ENCODE measurements at regions not wholly inside any gene's neighbourhood (a gene's known extent, or its start where the extent isn't known, plus 50 kb on each side); places are given as distances from the start of the nearest gene placed in this dataset.

- Histone ChIP-seq H2BK120ac (ENCODE audit: low read depth, low read length) (no peak overlapping the region), H3K18ac (ENCODE audit: low read depth, low read length) (no peak overlapping the region), H4K20me1 (ENCODE audit: insufficient read depth, low read length) (no peaks in the 10 kb centered on the region), H2BK15ac (ENCODE audit: low read depth, low read length) (no peak overlapping the region), H2BK5ac (ENCODE audit: low read depth, low read length, poor library complexity, severe bottlenecking) (no peak overlapping the region), H3K36me3 (ENCODE audit: control insufficient read depth, insufficient read depth, low read length) (no peaks in the 10 kb centered on the region), H3K23ac (ENCODE audit: low read depth, low read length) (no peak overlapping the region), H3K4ac (ENCODE audit: low read depth, low read length) (no peak overlapping the region), H3K27ac (ENCODE audit: insufficient read depth, low read length) (no peak overlapping the region), H3K9ac (ENCODE audit: low read depth, low read length) (no peak overlapping the region), H4K8ac (ENCODE audit: low read depth in 2 of 2, low read length in 2 of 2) (no peak overlapping the region), H3K14ac (replicated peaks; ENCODE audit: low read depth, low read length) (no peak overlapping the region), H2BK20ac (ENCODE audit: low read depth, low read length) (no peak overlapping the region), H2AFZ (replicated peaks; ENCODE audit: low read length, poor library complexity) (no peak overlapping the region), H3K9me3 (ENCODE audit: control insufficient read depth, insufficient read depth, low read length) (peaks cover 11% of the 10 kb centered on the region), H4K91ac (ENCODE audit: insufficient read depth, low read depth, low read length) (no peak overlapping the region), H3K27me3 (ENCODE audit: control insufficient read depth, insufficient read depth, low read length) (no peaks in the 10 kb centered on the region), H3K4me2 (ENCODE audit: low read depth, low read length) (no peak overlapping the region), H3K79me1 (ENCODE audit: low read depth in 1 of 2, low read length in 2 of 2) (no peaks in the 10 kb centered on the region), H3K9me1 (ENCODE audit: insufficient read depth, low read length) (no peaks in the 10 kb centered on the region), H2AK5ac (ENCODE audit: low read depth, low read length) (no peak overlapping the region), H4K5ac (ENCODE audit: low read depth, low read length) (no peak overlapping the region), H3K56ac (ENCODE audit: extremely low read depth, insufficient read depth, low read length) (no peak overlapping the region), H3K4me1 (ENCODE audit: control insufficient read depth, insufficient read depth, low read length) (no peaks in the 10 kb centered on the region), H2AK9ac (replicated peaks; ENCODE audit: low read depth, low read length, poor library complexity) (no peak overlapping the region), H3K4me3 (ENCODE audit: insufficient read depth, low read depth, low read length) (no peak overlapping the region)
- no CpG with 5 or more reads among the region's 2 CpGs for WGBS, 2 experiments (ENCODE audit: extremely low coverage in 2 of 2, insufficient read length in 1 of 2)
- no peak for TF ChIP-seq FOS (IDR thresholded peaks at IDR 0.05; ENCODE audit: low read depth, low read length)
- TF ChIP-seq SMC3 (IDR thresholded peaks at IDR 0.05; ENCODE audit: low read depth, low read length), result no peak
- no peak for TF ChIP-seq NFE2L2 (IDR thresholded peaks at IDR 0.05; ENCODE audit: low read depth, low read length)
- TF ChIP-seq MAZ (IDR thresholded peaks at IDR 0.05; ENCODE audit: borderline replicate concordance, low read depth, low read length), result no peak
- TF ChIP-seq, protein P1, sequence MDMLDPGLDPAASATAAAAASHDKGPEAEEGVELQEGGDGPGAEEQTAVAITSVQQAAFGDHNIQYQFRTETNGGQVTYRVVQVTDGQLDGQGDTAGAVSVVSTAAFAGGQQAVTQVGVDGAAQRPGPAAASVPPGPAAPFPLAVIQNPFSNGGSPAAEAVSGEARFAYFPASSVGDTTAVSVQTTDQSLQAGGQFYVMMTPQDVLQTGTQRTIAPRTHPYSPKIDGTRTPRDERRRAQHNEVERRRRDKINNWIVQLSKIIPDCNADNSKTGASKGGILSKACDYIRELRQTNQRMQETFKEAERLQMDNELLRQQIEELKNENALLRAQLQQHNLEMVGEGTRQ (IDR thresholded peaks at IDR 0.05; ENCODE audit: low read depth, low read length), result no peak
- TF ChIP-seq BHLHE40 (IDR thresholded peaks at IDR 0.05; ENCODE audit: low read depth, low read length), result no peak
- no peak for TF ChIP-seq RCOR1 (IDR thresholded peaks at IDR 0.05; ENCODE audit: insufficient replicate concordance, low read length)
- TF ChIP-seq CHD1 (IDR thresholded peaks at IDR 0.05; ENCODE audit: low read depth, low read length), result no peak
- no peak for TF ChIP-seq CTCF (conservative IDR thresholded peaks at IDR 0.05; ENCODE audit: low read depth, low read length)
- no peak for TF ChIP-seq RAD21 (IDR thresholded peaks at IDR 0.05; ENCODE audit: low read length)
- no peak for TF ChIP-seq RFX5 (IDR thresholded peaks at IDR 0.05; ENCODE audit: low read depth, low read length)
- TF ChIP-seq, protein P2, sequence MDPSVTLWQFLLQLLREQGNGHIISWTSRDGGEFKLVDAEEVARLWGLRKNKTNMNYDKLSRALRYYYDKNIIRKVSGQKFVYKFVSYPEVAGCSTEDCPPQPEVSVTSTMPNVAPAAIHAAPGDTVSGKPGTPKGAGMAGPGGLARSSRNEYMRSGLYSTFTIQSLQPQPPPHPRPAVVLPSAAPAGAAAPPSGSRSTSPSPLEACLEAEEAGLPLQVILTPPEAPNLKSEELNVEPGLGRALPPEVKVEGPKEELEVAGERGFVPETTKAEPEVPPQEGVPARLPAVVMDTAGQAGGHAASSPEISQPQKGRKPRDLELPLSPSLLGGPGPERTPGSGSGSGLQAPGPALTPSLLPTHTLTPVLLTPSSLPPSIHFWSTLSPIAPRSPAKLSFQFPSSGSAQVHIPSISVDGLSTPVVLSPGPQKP (IDR thresholded peaks at IDR 0.05; ENCODE audit: borderline replicate concordance, low read depth, low read length), result no peak
- no peak for TF ChIP-seq MXI1 (IDR thresholded peaks at IDR 0.05; ENCODE audit: borderline replicate concordance, low read depth, low read length)
- no peak for TF ChIP-seq MAFK (IDR thresholded peaks at IDR 0.05; ENCODE audit: low read depth, low read length)
- no peak for TF ChIP-seq CEBPB (IDR thresholded peaks at IDR 0.05; ENCODE audit: low read depth, low read length)
- CTCF ChIA-PET, result interaction anchor here (0.6 kb wide), 1 partner anchor 53 kb away, joined by 3 read pairs; no protein-coding TSS in a partner anchor
- in situ Hi-C loops (cut with MboI; ENCODE audit: low sequenced_read_pairs), result no loop called here
- dilution Hi-C loops (cut with HindIII; ENCODE audit: low sequenced_read_pairs, unreplicated experiment), result no loop called here
- DNase-seq (no peak), ATAC-seq (ENCODE audit: low read depth) (no peak)
- POLR2A ChIA-PET (ENCODE audit: unreplicated experiment), result no interaction called here
- intact Hi-C loops (cut with micrococcal nuclease), result no loop called here
- BruUV-seq (replicated peaks), result no TSS peak
Observed at GRCh38 chr2:22153931-22154613, 1030.3 kb downstream of the TDRD15 start.

Data from IMR-90 (cell line).